ENCODE measurements at regions not wholly inside any gene's neighbourhood (a gene's known extent, or its start where the extent isn't known, plus 50 kb on each side); places are given as distances from the start of the nearest gene placed in this dataset.

DNA sequence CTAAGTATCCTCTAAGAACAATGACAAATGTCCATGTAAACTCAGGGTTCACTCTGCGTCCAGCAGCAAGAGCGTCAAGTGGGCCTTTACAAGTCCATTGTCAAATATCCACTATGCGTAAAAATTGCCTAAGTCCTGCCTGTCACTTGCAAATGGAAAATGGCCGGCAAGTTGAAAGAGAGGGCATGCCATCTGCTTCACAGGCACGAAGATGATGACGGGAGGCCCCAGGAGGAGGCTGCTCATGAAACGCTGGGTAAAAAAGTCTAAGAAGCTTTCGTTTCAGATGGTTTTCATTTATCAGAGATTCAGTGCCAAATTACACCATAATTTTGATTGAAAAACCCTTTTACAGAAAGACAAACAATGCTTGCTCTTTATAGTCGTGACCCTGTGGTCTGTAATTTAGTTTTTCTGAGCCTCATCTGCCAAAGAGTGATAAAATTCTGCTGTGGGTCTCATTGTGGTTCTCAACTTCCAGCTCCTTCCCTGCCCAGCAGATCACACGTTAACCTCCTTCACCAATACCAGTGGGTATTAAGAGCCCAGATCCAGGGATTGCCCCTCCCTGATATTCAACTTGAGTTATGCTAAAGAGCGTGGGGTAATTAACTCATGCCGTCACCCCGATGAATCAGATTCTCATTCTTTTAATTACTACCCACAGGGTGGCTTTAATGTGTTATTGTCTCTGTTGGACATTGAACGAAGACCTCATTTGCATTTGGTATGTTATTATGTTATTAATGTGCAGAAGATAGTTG, 160.2 kb upstream of the ALKAL2 start:
- POLR2A ChIA-PET (ENCODE audit: unreplicated experiment) = no interaction called here

GRCh38 chr2:446963-447530, 159.2 kb upstream of the ALKAL2 start:
- ATAC-seq (no peak), DNase-seq (no peak)
- Histone ChIP-seq H4K20me1 (ENCODE audit: low read length) (no peaks in the 10 kb centered on the region), H3K27me3 (ENCODE audit: low read length) (no peaks in the 10 kb centered on the region), H3K27ac (ENCODE audit: low read length) (no peak overlapping the region), H3K4me2 (ENCODE audit: low read length) (no peak overlapping the region), H3K36me3 (ENCODE audit: low read depth, low read length) (no peaks in the 10 kb centered on the region), H3F3A (ENCODE audit: low read length, unreplicated experiment) (no peaks in the 10 kb centered on the region), H2AFZ (ENCODE audit: low read length) (no peak overlapping the region), H3K9me2 (replicated peaks; ENCODE audit: low read length) (no peaks in the 10 kb centered on the region), H3K4me3 (ENCODE audit: low read length) (no peak overlapping the region), H3K4me1 (ENCODE audit: insufficient read depth, low read length) (no peaks in the 10 kb centered on the region), H3K79me2 (ENCODE audit: low read length) (no peaks in the 10 kb centered on the region), H3K9me3 (ENCODE audit: low read length) (no peaks in the 10 kb centered on the region), H3K9ac (ENCODE audit: low read length) (no peak overlapping the region)
- CTCF ChIA-PET = no interaction called here
- TF ChIP-seq EZH2phosphoT487 (IDR thresholded peaks at IDR 0.05; ENCODE audit: borderline replicate concordance, low read length) = no peak
- TF ChIP-seq, protein P1, sequence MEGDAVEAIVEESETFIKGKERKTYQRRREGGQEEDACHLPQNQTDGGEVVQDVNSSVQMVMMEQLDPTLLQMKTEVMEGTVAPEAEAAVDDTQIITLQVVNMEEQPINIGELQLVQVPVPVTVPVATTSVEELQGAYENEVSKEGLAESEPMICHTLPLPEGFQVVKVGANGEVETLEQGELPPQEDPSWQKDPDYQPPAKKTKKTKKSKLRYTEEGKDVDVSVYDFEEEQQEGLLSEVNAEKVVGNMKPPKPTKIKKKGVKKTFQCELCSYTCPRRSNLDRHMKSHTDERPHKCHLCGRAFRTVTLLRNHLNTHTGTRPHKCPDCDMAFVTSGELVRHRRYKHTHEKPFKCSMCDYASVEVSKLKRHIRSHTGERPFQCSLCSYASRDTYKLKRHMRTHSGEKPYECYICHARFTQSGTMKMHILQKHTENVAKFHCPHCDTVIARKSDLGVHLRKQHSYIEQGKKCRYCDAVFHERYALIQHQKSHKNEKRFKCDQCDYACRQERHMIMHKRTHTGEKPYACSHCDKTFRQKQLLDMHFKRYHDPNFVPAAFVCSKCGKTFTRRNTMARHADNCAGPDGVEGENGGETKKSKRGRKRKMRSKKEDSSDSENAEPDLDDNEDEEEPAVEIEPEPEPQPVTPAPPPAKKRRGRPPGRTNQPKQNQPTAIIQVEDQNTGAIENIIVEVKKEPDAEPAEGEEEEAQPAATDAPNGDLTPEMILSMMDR (conservative IDR thresholded peaks at IDR 0.05; ENCODE audit: low read depth, low read length) = no peak
- TF ChIP-seq EZH2 (IDR thresholded peaks at IDR 0.05; ENCODE audit: low read length, unreplicated experiment) = no peak
- BruUV-seq (replicated peaks) = no TSS peak
- intact Hi-C loops (cut with micrococcal nuclease) = no loop called here
- POLR2A ChIA-PET (ENCODE audit: unreplicated experiment) = no interaction called here

More for the DNA sequence above, 160.2 kb upstream of the ALKAL2 start:
- TF ChIP-seq, protein P1 (conservative IDR thresholded peaks at IDR 0.05; ENCODE audit: low read depth, low read length) = no peak
- no peak for TF ChIP-seq EZH2 (IDR thresholded peaks at IDR 0.05; ENCODE audit: low read length, unreplicated experiment)
- TF ChIP-seq EZH2phosphoT487 (IDR thresholded peaks at IDR 0.05; ENCODE audit: borderline replicate concordance, low read length) = no peak
- intact Hi-C loops (cut with micrococcal nuclease) = no loop called here
- H3K36me3 ChIP-seq (ENCODE audit: low read depth, low read length) = no peaks in the 10 kb centered on the region
- H3K9ac ChIP-seq (ENCODE audit: low read length) = no peak overlapping the region
- no peak overlapping the region for H3K4me3 ChIP-seq (ENCODE audit: low read length)
- no peaks in the 10 kb centered on the region for H3K4me1 ChIP-seq (ENCODE audit: insufficient read depth, low read length)
- BruUV-seq (replicated peaks) = no TSS peak
- H3K27ac ChIP-seq (ENCODE audit: low read length) = no peak overlapping the region
- no peaks in the 10 kb centered on the region for H3F3A ChIP-seq (ENCODE audit: low read length, unreplicated experiment)
- no peaks in the 10 kb centered on the region for H3K79me2 ChIP-seq (ENCODE audit: low read length)
- no peak for ATAC-seq
- H4K20me1 ChIP-seq (ENCODE audit: low read length) = no peaks in the 10 kb centered on the region
- no peaks in the 10 kb centered on the region for H3K9me2 ChIP-seq (replicated peaks; ENCODE audit: low read length)
- CTCF ChIA-PET = no interaction called here
- H3K4me2 ChIP-seq (ENCODE audit: low read length) = no peak overlapping the region
- no peak for DNase-seq
- H3K9me3 ChIP-seq (ENCODE audit: low read length) = no peaks in the 10 kb centered on the region
- H3K27me3 ChIP-seq (ENCODE audit: low read length) = 0 out of 2 replicates have a peak, but pooled peaks cover 5% of the 10 kb centered on the region
- no peak overlapping the region for H2AFZ ChIP-seq (ENCODE audit: low read length)

GRCh38 chr2:446303-446874, 158.5 kb upstream of the ALKAL2 start:
- no peaks in the 10 kb centered on the region for H3K4me1 ChIP-seq (ENCODE audit: insufficient read depth, low read length)
- no TSS peak for BruUV-seq (replicated peaks)
- H4K20me1 ChIP-seq (ENCODE audit: low read length) = no peaks in the 10 kb centered on the region
- H3K27me3 ChIP-seq (ENCODE audit: low read length) = no peaks in the 10 kb centered on the region
- H3K9me3 ChIP-seq (ENCODE audit: low read length) = no peaks in the 10 kb centered on the region
- TF ChIP-seq EZH2phosphoT487 (IDR thresholded peaks at IDR 0.05; ENCODE audit: borderline replicate concordance, low read length) (no peak), EZH2 (IDR thresholded peaks at IDR 0.05; ENCODE audit: low read length, unreplicated experiment) (no peak)
- TF ChIP-seq, protein P1 (conservative IDR thresholded peaks at IDR 0.05; ENCODE audit: low read depth, low read length) = no peak
- no peaks in the 10 kb centered on the region for H3K36me3 ChIP-seq (ENCODE audit: low read depth, low read length)
- intact Hi-C loops (cut with micrococcal nuclease) = no loop called here
- no peak overlapping the region for H3K4me2 ChIP-seq (ENCODE audit: low read length)
- no peaks in the 10 kb centered on the region for H3K9me2 ChIP-seq (replicated peaks; ENCODE audit: low read length)
- H3K4me3 ChIP-seq (ENCODE audit: low read length) = no peak overlapping the region
- no peak overlapping the region for H2AFZ ChIP-seq (ENCODE audit: low read length)
- POLR2A ChIA-PET (ENCODE audit: unreplicated experiment) = no interaction called here
- no peak overlapping the region for H3K9ac ChIP-seq (ENCODE audit: low read length)
- no peak for DNase-seq
- CTCF ChIA-PET = no interaction called here
- H3F3A ChIP-seq (ENCODE audit: low read length, unreplicated experiment) = no peaks in the 10 kb centered on the region
- no peak for ATAC-seq
- no peak overlapping the region for H3K27ac ChIP-seq (ENCODE audit: low read length)
- no peaks in the 10 kb centered on the region for H3K79me2 ChIP-seq (ENCODE audit: low read length)

All from PC-3 (cell line).